GM12875 (cell line): ENCODE measurements at regions not wholly inside any gene's neighbourhood (a gene's known extent, or its start where the extent isn't known, plus 50 kb on each side); places are given as distances from the start of the nearest gene placed in this dataset.
"Not testable (repeated sequence)": the region's sequence is repeated elsewhere in the genome, so short reads cannot be mapped to it uniquely, and the experiment has no call there.

Experiments
- H3K4me3 ChIP-seq: one replicate; pipeline ENCODE4 v1.5.1; 2011; ENCODE audit warnings: low read depth, low read length, control low read depth
- TF ChIP-seq, protein P1 (sequence below): IDR thresholded peaks from 2 replicates; pipeline ENCODE4 v1.5.1; 2011; ENCODE audit warnings: low read depth, mild to moderate bottlenecking, control low read depth, inconsistent platforms, low read length, moderate library complexity, borderline replicate concordance; ENCODE audit not compliant: insufficient read depth

DNA sequence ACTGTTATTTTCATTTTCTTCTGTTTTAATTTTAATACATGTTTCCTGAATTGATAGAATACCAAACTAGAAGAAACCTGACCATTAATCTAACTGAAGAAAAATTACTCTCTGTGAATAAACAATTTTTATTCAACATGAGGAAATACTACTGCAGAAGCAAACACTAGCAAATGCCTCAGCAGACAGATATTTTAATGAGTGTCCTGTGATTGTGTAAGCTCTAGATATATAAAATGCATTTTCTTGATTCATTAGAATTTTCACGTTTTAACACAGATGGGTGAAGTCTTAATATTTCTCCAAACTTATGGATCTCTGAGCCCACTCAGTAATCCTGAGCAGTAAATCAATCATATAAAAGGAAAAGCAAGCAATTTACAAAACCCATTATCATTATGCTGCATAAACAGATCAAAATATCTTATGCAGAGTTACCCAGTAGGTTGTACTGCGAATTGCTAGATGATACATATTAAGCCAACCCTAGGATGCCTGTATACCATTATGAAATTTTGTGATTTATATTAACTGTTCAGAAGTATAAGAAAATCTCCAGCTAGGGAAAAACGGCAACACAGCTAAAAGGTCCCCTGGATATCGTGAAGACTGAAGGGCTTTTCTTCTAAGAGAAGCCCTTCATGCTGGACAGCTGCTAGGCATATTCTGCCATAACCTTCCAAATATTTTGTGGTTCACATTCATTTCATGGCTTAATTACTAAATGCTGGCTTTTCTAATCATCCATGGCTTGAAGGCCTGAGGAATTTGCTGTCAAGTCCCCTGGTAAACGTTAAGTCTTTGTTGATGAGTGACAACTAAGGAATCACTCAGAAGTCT, 157.7 kb upstream of the TGFBR2 start:
- no peak overlapping the region for H3K4me3 ChIP-seq
- TF ChIP-seq, protein P1, sequence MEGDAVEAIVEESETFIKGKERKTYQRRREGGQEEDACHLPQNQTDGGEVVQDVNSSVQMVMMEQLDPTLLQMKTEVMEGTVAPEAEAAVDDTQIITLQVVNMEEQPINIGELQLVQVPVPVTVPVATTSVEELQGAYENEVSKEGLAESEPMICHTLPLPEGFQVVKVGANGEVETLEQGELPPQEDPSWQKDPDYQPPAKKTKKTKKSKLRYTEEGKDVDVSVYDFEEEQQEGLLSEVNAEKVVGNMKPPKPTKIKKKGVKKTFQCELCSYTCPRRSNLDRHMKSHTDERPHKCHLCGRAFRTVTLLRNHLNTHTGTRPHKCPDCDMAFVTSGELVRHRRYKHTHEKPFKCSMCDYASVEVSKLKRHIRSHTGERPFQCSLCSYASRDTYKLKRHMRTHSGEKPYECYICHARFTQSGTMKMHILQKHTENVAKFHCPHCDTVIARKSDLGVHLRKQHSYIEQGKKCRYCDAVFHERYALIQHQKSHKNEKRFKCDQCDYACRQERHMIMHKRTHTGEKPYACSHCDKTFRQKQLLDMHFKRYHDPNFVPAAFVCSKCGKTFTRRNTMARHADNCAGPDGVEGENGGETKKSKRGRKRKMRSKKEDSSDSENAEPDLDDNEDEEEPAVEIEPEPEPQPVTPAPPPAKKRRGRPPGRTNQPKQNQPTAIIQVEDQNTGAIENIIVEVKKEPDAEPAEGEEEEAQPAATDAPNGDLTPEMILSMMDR, result no peak

DNA sequence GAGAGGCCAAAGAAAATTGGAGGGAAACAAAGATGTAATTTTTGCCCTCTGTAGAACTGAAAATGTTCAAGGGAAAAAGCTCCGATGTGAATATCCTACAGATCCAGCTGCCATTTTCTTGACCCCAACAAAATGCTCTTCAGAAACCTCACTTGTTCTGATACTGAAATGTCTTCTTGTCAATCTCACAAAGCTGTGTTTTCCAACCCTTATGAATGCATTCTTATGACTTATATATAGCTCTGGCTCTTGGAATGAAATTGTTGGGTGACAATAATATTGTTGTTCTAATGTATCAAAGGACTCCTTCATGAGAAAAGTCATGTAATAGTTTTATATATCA, 157.1 kb upstream of the TGFBR2 start:
- no peak overlapping the region for H3K4me3 ChIP-seq
- TF ChIP-seq, protein P1, result no peak

DNA sequence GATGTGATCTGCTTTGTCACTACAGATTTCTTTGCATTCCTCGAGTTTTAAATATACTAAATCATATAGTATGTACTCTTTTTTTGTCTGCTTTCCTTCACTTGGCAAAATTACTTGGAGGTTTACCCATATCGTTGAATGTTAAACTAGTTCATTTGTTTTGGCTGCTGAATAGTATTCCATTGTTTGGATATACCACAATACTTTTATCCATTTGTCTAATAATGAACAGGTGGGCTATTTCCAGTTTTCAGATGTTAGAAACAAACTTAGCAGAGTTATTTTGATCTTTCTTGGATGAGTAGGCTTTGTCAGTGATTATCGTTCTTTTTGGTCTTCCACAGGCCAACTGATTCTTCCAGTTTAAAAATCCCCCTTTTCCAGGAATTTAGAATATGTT, 154.0 kb upstream of the TGFBR2 start:
- H3K4me3 ChIP-seq, result no peak overlapping the region
- TF ChIP-seq, protein P1, result no peak

DNA sequence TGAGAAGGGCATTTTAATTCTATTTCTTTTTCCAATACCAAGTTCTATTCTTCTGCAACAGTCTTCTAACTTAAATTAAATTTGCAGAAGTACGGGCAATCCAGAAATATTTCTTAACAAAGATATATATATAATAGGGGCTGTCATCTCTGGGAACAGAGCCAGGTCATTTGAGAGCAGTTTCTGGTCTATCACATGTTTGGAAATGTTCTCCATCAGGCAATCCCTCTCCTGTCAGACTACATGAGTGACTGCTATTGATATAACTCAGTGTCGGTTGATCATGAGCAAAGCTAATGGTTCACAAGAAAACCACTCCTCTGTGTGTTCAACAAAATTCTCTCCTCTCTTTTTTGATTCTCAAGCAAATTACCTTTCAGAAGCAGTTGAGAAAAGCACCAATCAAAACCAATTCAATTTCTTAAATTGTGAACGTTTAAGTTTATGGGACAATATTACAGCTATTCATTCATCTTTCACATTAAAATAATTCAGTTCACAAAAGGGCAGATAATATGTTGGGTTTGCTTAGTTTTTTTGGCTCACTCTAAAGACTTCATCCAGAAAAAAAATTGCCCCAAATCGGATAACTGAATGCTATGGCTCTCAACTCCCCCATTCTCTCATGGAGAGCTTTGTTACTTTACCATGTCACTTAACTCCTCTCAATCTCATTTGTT, 152.9 kb upstream of the TGFBR2 start:
- TF ChIP-seq, protein P1, result no peak
- no peak overlapping the region for H3K4me3 ChIP-seq

DNA sequence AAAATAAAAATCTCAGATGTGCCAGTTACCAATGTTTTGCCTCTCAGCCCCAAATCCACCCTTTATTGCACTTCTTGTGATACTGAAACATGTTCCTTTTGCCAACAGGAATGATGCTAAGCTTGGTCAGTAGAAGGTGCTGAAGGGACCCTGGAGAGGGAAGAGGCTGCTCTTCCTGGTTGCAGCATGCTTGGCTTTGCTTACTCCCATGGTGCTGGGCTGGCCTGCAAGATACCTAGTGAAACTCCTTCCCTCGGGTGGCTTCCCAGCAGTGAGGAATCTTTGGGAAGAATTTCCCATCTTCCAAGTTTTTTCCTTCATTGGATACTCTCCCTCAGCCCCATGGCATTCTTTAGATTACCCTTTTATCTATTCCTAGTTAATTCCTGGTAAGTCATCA, 151.8 kb upstream of the TGFBR2 start:
- no peak overlapping the region for H3K4me3 ChIP-seq
- TF ChIP-seq, protein P1, result no peak

DNA sequence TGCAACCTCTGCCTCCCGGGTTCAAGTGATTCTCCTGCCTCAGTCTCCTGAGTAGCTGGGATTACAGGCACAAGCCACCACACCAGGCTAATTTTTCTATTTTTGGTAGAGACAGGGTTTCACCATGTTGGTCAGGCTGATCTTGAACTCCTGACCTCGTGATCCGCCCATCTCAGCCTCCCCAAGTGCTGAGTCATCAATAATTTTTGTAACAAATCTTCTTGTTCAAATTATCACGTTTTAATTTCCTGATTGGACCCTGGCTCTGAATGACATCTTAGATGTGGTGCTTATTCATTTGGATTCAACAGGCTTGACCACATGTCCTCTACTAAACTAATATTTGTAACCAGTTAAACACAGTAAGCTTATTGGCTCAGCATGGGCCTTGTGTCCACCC, 151.3 kb upstream of the TGFBR2 start:
- not testable (repeated sequence) for H3K4me3 ChIP-seq

DNA sequence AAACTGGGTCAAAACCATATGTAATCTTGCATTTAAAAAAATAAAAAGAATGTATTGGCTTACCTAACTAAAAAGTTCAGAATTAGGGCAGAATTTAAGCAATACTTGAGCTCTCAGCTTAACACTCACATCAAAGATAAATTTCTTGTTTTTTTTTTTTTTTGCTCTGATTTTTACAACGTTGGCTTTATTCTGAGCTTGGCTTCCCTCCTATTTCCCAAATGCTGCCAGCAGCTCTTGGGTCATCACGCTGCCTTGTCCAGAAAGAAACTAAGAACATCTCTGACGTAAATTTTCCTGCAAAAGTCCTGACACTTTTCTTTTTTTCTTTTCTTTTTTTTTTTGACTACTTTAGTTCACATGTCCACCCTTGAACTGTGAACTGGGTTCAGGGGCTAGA, 150.6 kb upstream of the TGFBR2 start:
- TF ChIP-seq, protein P1, result no peak
- no peak overlapping the region for H3K4me3 ChIP-seq

DNA sequence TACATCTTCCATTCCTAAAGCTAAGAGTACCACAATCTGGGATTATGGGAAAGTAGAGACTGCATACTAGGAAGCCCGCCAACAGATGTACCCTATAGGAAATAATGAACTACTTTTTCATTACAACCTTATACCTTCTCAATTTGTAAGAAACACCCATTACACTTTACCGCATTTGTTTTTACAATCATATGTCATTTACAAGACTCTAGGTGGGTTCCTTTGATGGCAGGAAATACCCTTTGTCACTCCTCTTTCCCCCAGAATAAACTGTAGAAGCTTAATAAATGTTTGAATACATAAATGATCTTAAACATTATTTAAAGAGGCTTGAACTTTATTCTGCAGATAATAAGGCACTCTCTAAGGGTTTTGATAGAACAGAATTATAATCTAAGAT, 150.1 kb upstream of the TGFBR2 start:
- TF ChIP-seq, protein P1, result no peak
- no peak overlapping the region for H3K4me3 ChIP-seq
